Astrocyte (in vitro differentiated cells and primary cell): ENCODE measurements at regions not wholly inside any gene's neighbourhood (a gene's known extent, or its start where the extent isn't known, plus 50 kb on each side); places are given as distances from the start of the nearest gene placed in this dataset.
"Not testable (repeated sequence)": the region's sequence is repeated elsewhere in the genome, so short reads cannot be mapped to it uniquely, and the experiment has no call there.

Experiments
- DNase-seq: peaks from one replicate; pipeline ENCODE4 v3.0.0-alpha.2; 2010; ENCODE audit warnings: low read depth
- FAIRE-seq: peaks from 2 replicates; lab custom pipeline; 2011; peaks lifted over from hg19 to GRCh38; lab: Jason Lieb, UNC
- H2AFZ ChIP-seq: 2 replicates; pipeline ENCODE4 v1.6.0; 2012; ENCODE audit warnings: low read depth, low read length, inconsistent platforms
- H3K27ac ChIP-seq: 2 replicates; pipeline ENCODE4 v1.5.1; 2011; ENCODE audit warnings: low read depth, low read length, inconsistent platforms
- H3K27me3 ChIP-seq: 2 replicates; pipeline ENCODE4 v1.6.0; 2011; ENCODE audit warnings: low read length, inconsistent platforms; ENCODE audit not compliant: insufficient read depth
- H3K36me3 ChIP-seq: 2 replicates; pipeline ENCODE4 v1.5.1; 2011; ENCODE audit warnings: low read length, inconsistent platforms; ENCODE audit not compliant: insufficient read depth
- H3K4me1 ChIP-seq: 2 replicates; pipeline ENCODE4 v1.5.1; 2011; ENCODE audit warnings: low read length, inconsistent platforms; ENCODE audit not compliant: insufficient read depth
- H3K4me2 ChIP-seq: 2 replicates; pipeline ENCODE4 v1.6.0; 2012; ENCODE audit warnings: low read length, inconsistent platforms
- H3K4me3 ChIP-seq: 2 replicates; pipeline ENCODE4 v1.5.1; 2011; ENCODE audit warnings: low read depth, mild to moderate bottlenecking, low read length, inconsistent platforms; ENCODE audit not compliant: insufficient read depth
- H3K79me2 ChIP-seq: 2 replicates; pipeline ENCODE4 v1.6.0; 2012; ENCODE audit warnings: mild to moderate bottlenecking, low read length, inconsistent platforms; ENCODE audit not compliant: insufficient read depth
- H3K9ac ChIP-seq: 2 replicates; pipeline ENCODE4 v1.6.0; 2012; ENCODE audit warnings: mild to moderate bottlenecking, low read length, inconsistent platforms
- H3K9me3 ChIP-seq: 2 replicates; pipeline ENCODE4 v1.5.1; 2012; ENCODE audit warnings: low read depth, mild to moderate bottlenecking, low read length, inconsistent platforms; ENCODE audit not compliant: insufficient read depth
- H4K20me1 ChIP-seq: 2 replicates; pipeline ENCODE4 v1.6.0; 2012; ENCODE audit warnings: low read length, inconsistent platforms; ENCODE audit not compliant: insufficient read depth
- H3K27ac Mint-ChIP-seq: one replicate; pipeline ENCODE4 v1.8.0; 2021; ENCODE audit warnings: mild to moderate bottlenecking, mixed read lengths; ENCODE audit not compliant: unreplicated experiment
- H3K27me3 Mint-ChIP-seq: one replicate; pipeline ENCODE4 v1.8.0; 2021; ENCODE audit warnings: low read depth, mixed read lengths; ENCODE audit not compliant: unreplicated experiment
- H3K36me3 Mint-ChIP-seq: one replicate; pipeline ENCODE4 v1.8.0; 2021; ENCODE audit warnings: low read depth, mixed read lengths; ENCODE audit not compliant: unreplicated experiment
- H3K4me1 Mint-ChIP-seq: one replicate; pipeline ENCODE4 v1.8.0; 2021; ENCODE audit warnings: low read depth, mixed read lengths; ENCODE audit not compliant: unreplicated experiment
- H3K4me3 Mint-ChIP-seq: one replicate; pipeline ENCODE4 v1.8.0; 2021; ENCODE audit warnings: mild to moderate bottlenecking, moderate library complexity, mixed read lengths; ENCODE audit not compliant: unreplicated experiment
- H3K9me3 Mint-ChIP-seq: one replicate; pipeline ENCODE4 v1.8.0; 2021; ENCODE audit warnings: mild to moderate bottlenecking, mixed read lengths; ENCODE audit not compliant: unreplicated experiment
- CTCF ChIP-seq: IDR thresholded peaks from 2 replicates; pipeline ENCODE4 v1.5.1; 2011; ENCODE audit warnings: low read depth, mild to moderate bottlenecking, inconsistent platforms, low read length, moderate library complexity; ENCODE audit not compliant: insufficient read depth
- EZH2 ChIP-seq: IDR thresholded peaks from 2 replicates; pipeline ENCODE4 v1.6.1; 2012; ENCODE audit warnings: mild to moderate bottlenecking, low read length, inconsistent platforms; ENCODE audit not compliant: insufficient read depth

- H3K27me3 Mint-ChIP-seq, H3K4me1 ChIP-seq, H3K9ac ChIP-seq, H3K9me3 Mint-ChIP-seq, H3K4me1 Mint-ChIP-seq, H3K79me2 ChIP-seq, H3K27ac ChIP-seq, FAIRE-seq, H3K27ac Mint-ChIP-seq, H4K20me1 ChIP-seq, H3K9me3 ChIP-seq, H3K27me3 ChIP-seq, H3K4me3 ChIP-seq, H3K36me3 Mint-ChIP-seq, H2AFZ ChIP-seq, DNase-seq, H3K36me3 ChIP-seq, H3K4me2 ChIP-seq, H3K4me3 Mint-ChIP-seq: not testable (repeated sequence)
Measured at GRCh38 chr12:28760040-28760903, 388.8 kb upstream of the FAR2 start.

GRCh38 chr12:28761897-28762296, 387.2 kb upstream of the FAR2 start:
- H3K4me3 Mint-ChIP-seq, H3K9me3 ChIP-seq, H3K79me2 ChIP-seq, H3K4me3 ChIP-seq, H3K9ac ChIP-seq, FAIRE-seq, H4K20me1 ChIP-seq, DNase-seq, H3K27ac Mint-ChIP-seq, H3K36me3 ChIP-seq, H3K4me1 Mint-ChIP-seq, H3K36me3 Mint-ChIP-seq, H2AFZ ChIP-seq, H3K27me3 Mint-ChIP-seq, H3K4me2 ChIP-seq, H3K4me1 ChIP-seq, H3K27me3 ChIP-seq, H3K9me3 Mint-ChIP-seq, H3K27ac ChIP-seq: not testable (repeated sequence)

GRCh38 chr12:28766398-28766797, 382.7 kb upstream of the FAR2 start:
- H3K4me2 ChIP-seq, result no peak overlapping the region
- H3K4me3 Mint-ChIP-seq, result no peak overlapping the region
- TF ChIP-seq EZH2 (no peak), CTCF (no peak)
- H3K27me3 Mint-ChIP-seq, result no peaks in the 10 kb centered on the region
- no peak for DNase-seq
- H3K27me3 ChIP-seq, result no peaks in the 10 kb centered on the region
- H3K36me3 ChIP-seq, result no peaks in the 10 kb centered on the region
- peaks cover 7% of the 10 kb centered on the region for H3K4me1 Mint-ChIP-seq
- no peaks in the 10 kb centered on the region for H3K9me3 Mint-ChIP-seq
- H3K4me1 ChIP-seq, result no peaks in the 10 kb centered on the region
- no peak overlapping the region for H3K27ac ChIP-seq
- no peak overlapping the region for H2AFZ ChIP-seq
- H4K20me1 ChIP-seq, result no peaks in the 10 kb centered on the region
- no peaks in the 10 kb centered on the region for H3K79me2 ChIP-seq
- H3K4me3 ChIP-seq, result no peak overlapping the region
- no peaks in the 10 kb centered on the region for H3K36me3 Mint-ChIP-seq
- H3K9me3 ChIP-seq, result no peaks in the 10 kb centered on the region
- H3K27ac Mint-ChIP-seq, result no peak overlapping the region
- no peak for FAIRE-seq
- H3K9ac ChIP-seq, result no peak overlapping the region
